HUES48 (cell line): ENCODE measurements at regions not wholly inside any gene's neighbourhood (a gene's known extent, or its start where the extent isn't known, plus 50 kb on each side); places are given as distances from the start of the nearest gene placed in this dataset.

ENCODE experiments used
- H3K27ac ChIP-seq: one replicate; pipeline ENCODE4 v1.7.0; 2013; ENCODE audit warnings: low read depth, low read length, inconsistent platforms
- H3K27me3 ChIP-seq: 2 replicates; pipeline ENCODE4 v1.6.1; 2013; ENCODE audit warnings: mild to moderate bottlenecking, low read length; ENCODE audit not compliant: control insufficient read depth, insufficient read depth
- H3K36me3 ChIP-seq: 2 replicates; pipeline ENCODE4 v1.6.1; 2013; ENCODE audit warnings: low read length; ENCODE audit not compliant: control insufficient read depth, insufficient read depth
- H3K4me1 ChIP-seq: 2 replicates; pipeline ENCODE4 v1.6.1; 2013; ENCODE audit warnings: mild to moderate bottlenecking, low read length; ENCODE audit not compliant: control insufficient read depth, insufficient read depth
- H3K4me3 ChIP-seq: 2 replicates; pipeline ENCODE4 v1.5.1; 2013; ENCODE audit warnings: mild to moderate bottlenecking, low read depth, low read length
- H3K9ac ChIP-seq: 2 replicates; pipeline ENCODE4 v1.6.1; 2013; ENCODE audit warnings: mild to moderate bottlenecking, low read depth, low read length, moderate library complexity
- H3K9me3 ChIP-seq: 2 replicates; pipeline ENCODE4 v1.6.1; 2013; ENCODE audit warnings: low read length; ENCODE audit not compliant: control insufficient read depth, insufficient read depth

DNA sequence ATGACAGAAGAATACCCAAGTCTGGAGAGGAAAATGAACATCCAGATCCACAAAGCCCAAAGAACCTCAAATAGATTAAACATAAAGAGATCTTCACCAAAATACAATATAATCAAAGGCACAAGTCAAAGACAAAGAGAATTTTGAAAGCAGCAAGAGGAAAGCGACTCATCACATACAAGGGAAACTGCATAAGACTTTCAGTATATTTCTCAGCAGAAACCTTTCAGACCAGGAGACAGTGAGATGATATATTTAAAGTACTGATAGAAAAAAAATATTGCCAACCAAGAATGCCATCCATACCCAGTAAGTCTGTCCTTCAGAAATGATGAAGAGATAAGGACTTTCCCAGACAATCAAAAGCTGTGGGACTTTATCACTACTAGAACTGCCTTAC lies 81.5 kb upstream of the GALNT17 start:
- Histone ChIP-seq H3K27ac (no peak overlapping the region), H3K4me3 (no peak overlapping the region), H3K4me1 (no peaks in the 10 kb centered on the region), H3K9ac (no peak overlapping the region), H3K9me3 (peaks cover 32% of the 10 kb centered on the region), H3K36me3 (no peaks in the 10 kb centered on the region), H3K27me3 (no peaks in the 10 kb centered on the region)

DNA sequence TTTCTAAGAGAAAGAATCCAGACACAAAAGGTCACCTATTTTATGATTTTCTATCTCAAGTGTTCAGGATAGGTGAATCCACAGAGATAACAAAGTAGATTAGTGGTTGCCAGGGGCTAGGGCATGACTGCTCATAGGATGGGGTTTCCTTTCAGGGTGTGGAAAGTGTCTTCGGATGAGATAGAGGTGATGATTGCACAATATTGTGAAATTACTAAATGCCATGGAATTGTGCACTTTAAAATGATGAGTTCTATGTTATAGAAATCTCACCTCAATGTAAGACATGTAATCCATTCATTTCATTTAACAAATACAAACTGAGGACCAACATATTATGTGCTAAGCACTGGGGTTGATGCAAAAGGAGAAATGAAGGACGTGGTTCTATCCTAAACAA lies 76.4 kb upstream of the GALNT17 start:
- no peak overlapping the region for H3K27ac ChIP-seq
- no peaks in the 10 kb centered on the region for H3K27me3 ChIP-seq
- H3K4me3 ChIP-seq, result no peak overlapping the region
- no peaks in the 10 kb centered on the region for H3K4me1 ChIP-seq
- no peak overlapping the region for H3K9ac ChIP-seq
- H3K9me3 ChIP-seq, result peaks cover 22% of the 10 kb centered on the region
- no peaks in the 10 kb centered on the region for H3K36me3 ChIP-seq

DNA sequence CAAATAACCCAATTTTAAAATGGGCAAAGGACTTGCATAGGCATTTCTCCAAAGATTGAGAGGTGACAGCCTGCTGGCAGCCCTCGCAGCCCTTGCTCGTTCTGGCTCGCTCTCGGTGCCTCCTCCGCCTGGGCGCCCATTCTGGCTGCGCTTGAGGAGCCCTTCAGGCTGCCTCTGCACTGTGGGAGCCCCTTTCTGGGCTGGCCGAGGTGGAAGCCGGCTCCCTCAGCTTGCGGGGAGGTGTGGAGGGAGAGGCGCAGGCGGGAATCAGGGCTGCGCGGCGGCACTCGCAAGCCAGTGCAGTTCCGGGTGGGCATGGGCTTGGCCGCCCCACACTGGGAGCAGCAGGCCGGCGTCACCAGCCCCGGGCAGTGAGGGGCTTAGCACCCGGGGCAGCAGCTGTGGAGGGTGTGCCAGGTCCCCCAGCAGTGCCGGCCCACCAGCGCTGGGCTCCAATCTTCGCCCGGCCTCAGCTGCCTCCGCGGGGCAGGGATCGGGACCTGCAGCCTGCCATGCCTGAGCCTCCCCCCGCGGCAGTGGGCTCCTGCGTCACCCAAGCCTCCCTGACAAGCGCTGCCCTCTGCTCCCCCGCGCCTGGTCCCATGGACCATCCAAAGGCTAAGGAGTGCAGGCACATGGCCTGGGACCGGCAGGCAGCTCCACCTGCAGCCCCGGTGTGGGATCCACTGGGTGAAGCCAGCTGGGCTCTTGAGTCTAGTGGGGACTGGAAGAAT lies 54.0 kb upstream of the GALNT17 start:
- no peaks in the 10 kb centered on the region for H3K27me3 ChIP-seq
- no peak overlapping the region for H3K27ac ChIP-seq
- no peaks in the 10 kb centered on the region for H3K36me3 ChIP-seq
- peaks cover 30% of the 10 kb centered on the region for H3K9me3 ChIP-seq
- no peak overlapping the region for H3K9ac ChIP-seq
- H3K4me3 ChIP-seq, result no peak overlapping the region
- H3K4me1 ChIP-seq, result no peaks in the 10 kb centered on the region
